NOMO-1 treated with dmso at 0.1 percent for 144 hours (cell line): ENCODE measurements at regions not wholly inside any gene's neighbourhood (a gene's known extent, or its start where the extent isn't known, plus 50 kb on each side); places are given as distances from the start of the nearest gene placed in this dataset.
"Not testable (repeated sequence)": the region's sequence is repeated elsewhere in the genome, so short reads cannot be mapped to it uniquely, and the experiment has no call there.

Experiments
- DNase-seq: peaks from one replicate; lab custom pipeline; 2025; ENCODE audit not compliant: unreplicated experiment; lab: John Stamatoyannopoulos, UW

DNA sequence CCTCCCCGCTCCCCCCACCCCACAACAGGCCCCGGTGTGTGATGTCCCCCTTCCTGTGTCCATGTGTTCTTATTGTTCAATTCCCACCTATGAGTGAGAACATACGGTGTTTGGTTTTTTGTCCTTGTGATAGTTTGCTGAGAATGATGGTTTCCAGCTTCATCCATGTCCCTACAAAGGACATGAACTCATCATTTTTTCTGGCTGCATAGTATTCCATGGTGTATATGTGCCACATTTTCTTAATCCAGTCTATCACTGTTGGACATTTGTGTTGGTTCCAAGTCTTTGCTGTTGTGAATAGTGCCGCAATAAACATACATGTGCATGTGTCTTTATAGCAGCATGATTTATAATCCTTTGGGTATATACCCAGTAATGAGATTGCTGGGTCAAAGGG is 104.3 kb downstream of the MTPN start:
- not testable (repeated sequence) for DNase-seq

DNA sequence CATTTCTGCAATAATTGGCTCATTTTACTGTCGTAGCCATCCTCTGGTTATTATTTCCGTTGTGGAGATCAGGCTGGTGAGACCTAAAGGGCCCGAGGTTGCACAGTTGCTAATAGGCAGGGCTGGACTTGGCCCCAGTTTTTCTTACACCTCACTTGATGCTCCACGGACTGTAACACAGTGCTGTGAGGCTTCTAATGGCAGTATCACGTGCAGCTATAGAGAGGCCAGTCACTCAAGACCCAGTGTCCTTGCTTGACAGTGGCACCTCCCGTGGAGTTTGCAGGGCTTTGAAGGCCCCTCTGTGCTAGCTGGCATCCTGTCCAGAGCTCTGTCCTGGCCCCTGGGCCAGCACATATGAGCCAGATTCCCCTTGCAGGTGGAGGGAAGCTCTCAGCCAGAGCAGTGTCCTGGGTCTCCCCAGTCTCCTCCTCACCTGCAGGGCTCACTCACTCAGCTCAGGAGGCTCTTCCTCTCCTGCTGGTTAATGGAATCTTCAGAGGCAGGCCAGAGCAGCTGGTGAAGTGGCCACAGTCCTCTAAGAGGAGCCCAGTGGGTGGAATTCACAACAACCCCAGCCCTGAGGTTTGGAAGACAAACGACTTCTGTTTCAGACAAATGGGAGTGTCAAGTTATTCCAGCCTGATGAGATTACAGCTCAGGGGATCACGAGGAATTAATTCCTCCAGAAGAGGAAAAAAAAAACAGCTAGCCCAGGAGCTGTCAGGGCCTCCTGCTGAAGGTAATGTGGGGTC is 114.2 kb upstream of the FAM180A start:
- no peak for DNase-seq

- no peak for DNase-seq
Measured at GRCh38 chr7:135859538-135859937, 110.9 kb upstream of the FAM180A start.

DNA sequence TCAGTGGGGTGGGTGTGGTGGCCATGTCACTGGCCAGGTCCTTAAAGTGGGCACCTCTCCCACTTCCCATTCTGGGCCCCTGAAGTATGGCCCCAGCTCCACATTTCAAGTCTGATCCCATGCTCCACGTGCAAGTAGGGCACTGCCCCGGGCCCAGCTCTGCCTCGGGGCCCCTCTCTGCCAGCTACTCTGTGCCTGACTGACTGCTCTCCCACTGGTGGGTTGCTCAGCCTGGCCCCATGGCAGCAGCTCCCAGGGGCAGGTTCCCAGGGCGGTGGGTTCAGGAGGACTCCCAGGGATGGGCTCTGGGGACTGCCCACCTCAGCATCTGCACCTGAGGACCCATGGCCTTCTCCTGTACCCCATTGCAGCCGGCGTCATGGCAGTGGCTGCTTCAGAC is 110.2 kb upstream of the FAM180A start:
- DNase-seq, result no peak

- DNase-seq, result no peak
Measured at GRCh38 chr7:135858379-135858778, 109.8 kb upstream of the FAM180A start.

GRCh38 chr7:135857519-135858274 is 109.1 kb upstream of the FAM180A start:
- no peak for DNase-seq

- DNase-seq, result no peak
Measured at GRCh38 chr7:135856356-135857144, 107.9 kb upstream of the FAM180A start.

DNA sequence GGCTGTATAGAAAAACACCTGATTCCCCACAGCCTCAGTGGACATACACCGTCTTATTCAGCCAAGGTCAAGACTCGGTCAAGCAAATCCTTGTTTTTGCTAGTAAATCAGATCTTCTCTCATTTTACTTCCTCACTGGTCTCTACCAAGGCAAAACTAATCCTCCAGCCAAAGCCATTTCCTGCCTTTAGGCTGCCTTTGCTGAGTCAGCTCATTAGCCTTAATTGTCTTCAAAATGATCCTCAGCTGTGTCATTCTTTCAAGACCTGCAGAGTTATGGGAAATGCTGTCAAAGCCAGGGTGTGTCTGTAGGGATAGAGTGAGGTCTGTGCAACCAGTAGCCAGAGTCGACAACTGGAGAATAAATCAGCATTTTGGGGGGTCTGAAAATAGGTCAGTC is 107.2 kb upstream of the FAM180A start:
- no peak for DNase-seq

DNA sequence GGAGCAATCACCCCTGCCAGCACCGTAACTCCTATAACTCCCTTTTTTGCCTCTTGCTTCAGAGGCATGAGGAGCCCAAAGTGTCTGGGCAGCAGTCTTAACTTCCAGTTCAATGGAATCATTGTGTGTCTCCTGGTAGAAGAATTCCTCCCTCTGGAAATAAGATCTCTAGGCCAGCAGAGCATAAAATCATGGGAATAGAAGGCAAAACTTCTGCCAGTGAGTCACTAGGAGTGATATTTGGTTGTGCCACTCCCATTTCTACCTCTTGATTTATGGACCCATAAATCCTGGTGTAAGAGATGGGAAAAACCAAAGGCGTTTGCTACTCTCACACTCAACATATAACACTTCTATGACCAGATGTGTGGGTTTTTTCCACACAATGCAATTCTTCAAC is 104.9 kb upstream of the FAM180A start:
- DNase-seq, result no peak

DNA sequence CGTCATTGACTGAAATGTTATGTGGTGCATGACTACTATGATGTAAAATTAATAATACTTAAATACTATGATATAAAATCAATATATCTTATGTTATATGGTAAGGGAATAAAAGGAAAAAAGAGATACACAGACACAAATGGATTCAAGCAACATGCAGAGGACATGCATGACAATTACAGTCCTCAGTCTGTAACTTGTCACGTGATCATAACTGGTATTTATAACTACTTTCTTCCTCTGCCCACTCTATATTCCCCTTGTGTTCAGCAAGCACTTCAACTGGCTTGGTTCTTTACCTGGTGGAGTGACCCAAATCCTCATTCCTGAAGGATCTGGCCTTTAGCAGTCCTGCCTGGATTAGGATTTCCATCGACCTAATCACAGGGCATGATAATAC is 104.4 kb upstream of the FAM180A start:
- no peak for DNase-seq

DNA sequence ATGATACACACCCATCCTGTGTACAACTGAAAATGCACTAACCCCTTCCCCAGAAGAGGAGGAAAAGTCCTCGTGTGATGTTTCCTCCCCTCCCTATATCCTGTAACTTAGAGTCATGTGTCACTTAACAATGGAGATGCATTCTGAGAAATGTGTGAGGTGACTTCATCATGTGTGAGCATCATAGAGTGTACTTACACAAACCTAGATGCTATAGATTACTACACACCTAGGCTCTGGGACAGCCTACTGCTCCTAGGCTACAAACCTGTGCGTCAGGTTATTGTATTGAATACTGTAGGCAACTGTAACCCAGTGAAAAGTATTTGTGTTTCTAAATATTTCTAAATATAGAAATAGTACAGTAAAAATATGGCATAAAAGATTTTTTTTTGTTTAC is 98.6 kb upstream of the FAM180A start:
- DNase-seq, result no peak

- no peak for DNase-seq
Measured at GRCh38 chr7:135846339-135846738, 97.7 kb upstream of the FAM180A start.

DNA sequence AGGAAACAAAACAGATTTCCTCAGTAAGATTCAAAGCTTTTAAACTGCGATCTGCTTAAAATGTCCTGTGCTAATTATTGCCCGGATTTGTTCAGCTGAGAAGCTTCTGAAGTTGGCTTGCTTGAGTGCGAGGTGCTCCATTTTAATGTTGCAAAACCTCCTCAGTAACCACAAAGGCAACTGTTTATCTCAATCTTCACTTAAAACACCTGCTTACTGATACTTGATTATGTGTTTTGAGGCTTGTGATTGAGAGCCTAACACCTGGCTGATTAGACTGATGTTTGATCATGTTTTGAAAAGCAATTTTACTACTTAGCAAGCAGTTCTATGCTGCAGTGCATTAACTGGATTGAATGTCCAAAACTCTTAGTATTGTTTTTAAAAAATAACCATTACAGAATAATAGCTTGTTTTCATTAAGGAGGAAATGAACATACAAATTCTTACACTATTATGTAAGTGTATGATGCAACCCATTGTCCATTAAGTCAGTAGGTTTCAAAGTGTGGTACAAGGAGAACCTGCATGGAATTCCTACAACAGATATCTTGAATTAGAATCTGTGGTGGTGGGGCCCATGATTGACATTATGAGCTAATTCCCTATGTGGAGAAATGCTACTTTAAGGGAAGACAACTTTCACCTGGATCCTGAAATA is 96.9 kb upstream of the FAM180A start:
- DNase-seq, result no peak

DNA sequence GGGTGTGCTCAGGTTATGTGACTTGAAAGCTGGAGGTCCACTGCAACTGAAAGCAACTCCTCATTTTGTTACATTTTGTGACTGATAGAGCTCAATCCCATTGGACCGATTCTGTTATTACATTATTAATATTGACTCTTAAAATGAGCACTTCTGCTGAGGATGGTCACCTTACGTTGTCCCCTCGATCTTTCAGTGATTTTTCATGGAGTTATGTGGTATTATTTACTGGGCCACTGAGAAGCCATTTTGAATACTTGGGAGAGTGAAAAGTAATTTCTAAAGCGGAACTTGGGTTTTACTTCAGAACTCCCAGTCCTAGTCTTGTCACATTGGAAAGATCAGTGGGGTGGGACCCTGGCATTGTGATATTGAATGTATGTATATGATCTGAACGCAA is 96.3 kb upstream of the FAM180A start:
- no peak for DNase-seq

DNA sequence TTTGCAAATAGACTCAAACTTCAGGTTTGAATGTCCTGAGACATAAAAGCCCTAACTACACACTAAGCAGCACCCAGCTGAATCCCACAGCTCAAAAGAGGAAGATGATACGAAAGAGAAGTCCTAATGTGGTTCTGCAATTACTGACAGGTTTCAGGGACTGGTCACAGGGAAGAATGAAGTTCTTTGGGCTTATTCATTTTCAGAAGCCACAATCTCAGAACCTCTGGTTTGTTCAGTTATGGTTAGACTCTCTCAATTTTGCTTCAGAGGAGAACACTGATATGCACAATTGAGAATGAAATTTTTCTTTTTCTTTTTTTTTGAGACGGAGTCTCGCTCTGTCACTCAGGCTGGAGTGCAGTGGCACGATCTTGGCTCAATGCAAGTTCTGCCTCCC is 94.6 kb upstream of the FAM180A start:
- no peak for DNase-seq

DNA sequence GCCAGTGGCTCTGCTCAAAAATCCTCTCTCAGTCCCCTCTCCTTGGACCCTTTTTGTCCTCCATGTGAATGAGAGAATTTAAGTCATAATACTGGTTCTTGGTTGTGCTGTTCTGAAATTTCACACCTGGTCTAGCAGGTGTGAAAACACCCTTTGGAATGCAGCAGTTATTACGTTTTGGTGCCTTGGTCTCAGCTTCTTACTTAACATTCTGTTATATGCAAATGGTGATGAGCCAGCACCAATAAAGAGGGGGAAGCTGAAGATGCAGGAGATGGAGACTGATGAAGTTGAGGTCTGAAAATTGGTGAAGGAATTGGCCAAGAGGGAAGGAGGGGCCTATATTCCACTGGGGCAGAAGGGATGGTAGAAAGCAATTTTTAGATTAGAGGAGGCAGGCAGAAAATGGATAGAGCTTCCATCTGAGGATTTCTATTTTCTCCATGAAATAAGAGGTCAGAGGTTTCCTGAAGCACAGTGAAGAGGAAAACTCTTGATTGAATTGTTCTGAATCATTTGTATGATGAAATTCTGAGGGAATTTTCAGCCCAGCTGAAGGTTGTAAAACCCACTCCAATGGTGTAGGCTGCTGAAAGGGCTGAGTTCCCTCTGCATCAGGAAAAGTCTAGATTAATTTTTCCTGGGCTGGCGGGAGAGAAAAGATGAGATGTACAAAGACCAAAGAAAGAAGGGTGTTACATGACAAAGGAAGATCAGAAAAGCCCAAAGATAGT is 94.0 kb upstream of the FAM180A start:
- DNase-seq, result no peak

GRCh38 chr7:135840591-135840990 is 92.0 kb upstream of the FAM180A start:
- no peak for DNase-seq

DNA sequence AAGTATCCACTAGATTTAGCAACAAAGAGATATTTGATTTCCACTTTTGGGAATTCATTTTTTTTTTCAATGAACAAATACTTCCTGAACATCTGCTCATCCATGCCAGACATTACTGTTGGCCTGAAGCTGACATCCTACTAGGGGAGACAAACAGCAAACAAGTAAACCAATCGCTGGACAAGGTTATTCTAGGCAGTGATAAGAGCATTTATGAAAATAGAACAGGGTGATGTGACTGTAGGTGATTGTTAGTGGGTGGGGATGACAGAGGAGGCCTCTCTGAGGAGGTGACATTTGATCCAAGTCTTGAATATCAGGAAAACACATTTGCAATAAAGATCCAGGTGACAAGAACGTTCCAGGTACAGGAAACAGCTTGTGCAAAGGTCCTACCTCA is 89.1 kb upstream of the FAM180A start:
- no peak for DNase-seq

DNA sequence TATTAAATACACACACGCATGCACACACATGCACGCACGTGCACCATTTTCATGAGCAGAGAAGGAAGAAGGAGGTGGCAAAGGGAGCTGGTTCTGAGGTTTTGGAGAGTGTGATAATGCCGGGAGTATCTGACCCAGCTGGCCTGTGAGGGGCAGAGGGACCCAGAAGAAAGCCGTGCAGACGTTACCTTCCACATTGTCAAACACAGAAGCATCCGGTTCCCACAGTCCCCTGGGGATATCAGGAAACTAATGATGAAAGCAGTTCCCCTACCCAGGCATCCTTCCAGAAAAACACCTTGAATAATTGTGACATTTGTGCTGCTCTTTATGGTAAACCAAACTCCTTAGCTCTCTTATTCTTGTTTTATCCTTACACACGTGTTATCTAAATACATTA is 85.7 kb upstream of the FAM180A start:
- no peak for DNase-seq

GRCh38 chr7:135833642-135834041 is 85.0 kb upstream of the FAM180A start:
- no peak for DNase-seq
